ENCODE measurements at regions not wholly inside any gene's neighbourhood (a gene's known extent, or its start where the extent isn't known, plus 50 kb on each side); places are given as distances from the start of the nearest gene placed in this dataset.

DNA sequence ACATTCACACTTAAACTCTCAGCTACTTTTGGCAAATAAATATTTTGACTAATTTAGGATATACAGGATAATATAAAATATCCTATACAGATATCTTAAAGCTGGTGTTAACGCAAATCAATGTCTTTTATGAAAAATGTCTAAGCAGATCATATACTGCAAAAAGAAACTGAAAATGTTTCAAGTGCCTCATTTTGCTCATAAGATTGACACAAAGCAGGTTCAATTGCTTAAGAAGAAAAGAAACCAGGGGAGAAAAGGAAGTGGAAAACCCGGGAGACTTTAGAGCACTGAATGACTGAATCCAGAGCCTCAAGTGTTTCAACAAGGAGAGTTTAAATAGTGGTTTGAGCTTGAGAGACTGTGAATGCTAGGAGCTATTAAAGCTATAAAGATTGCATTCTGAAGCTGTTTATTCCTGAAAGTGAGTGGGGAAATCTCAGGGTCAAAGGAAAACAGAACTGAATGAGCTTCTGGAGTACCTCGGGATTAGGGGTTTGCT is 1943.0 kb downstream of the MRPL39 start:
- TF ChIP-seq POLR2A (IDR thresholded peaks at IDR 0.05): no peak
- TF ChIP-seq, protein P1, sequence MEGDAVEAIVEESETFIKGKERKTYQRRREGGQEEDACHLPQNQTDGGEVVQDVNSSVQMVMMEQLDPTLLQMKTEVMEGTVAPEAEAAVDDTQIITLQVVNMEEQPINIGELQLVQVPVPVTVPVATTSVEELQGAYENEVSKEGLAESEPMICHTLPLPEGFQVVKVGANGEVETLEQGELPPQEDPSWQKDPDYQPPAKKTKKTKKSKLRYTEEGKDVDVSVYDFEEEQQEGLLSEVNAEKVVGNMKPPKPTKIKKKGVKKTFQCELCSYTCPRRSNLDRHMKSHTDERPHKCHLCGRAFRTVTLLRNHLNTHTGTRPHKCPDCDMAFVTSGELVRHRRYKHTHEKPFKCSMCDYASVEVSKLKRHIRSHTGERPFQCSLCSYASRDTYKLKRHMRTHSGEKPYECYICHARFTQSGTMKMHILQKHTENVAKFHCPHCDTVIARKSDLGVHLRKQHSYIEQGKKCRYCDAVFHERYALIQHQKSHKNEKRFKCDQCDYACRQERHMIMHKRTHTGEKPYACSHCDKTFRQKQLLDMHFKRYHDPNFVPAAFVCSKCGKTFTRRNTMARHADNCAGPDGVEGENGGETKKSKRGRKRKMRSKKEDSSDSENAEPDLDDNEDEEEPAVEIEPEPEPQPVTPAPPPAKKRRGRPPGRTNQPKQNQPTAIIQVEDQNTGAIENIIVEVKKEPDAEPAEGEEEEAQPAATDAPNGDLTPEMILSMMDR (IDR thresholded peaks at IDR 0.05): no peak
- TF ChIP-seq EP300 (IDR thresholded peaks at IDR 0.05; ENCODE audit: low read depth): no peak

Measured in transverse colon (tissue), 3 donors.